Upper lobe of right lung (tissue), 1 donor: ENCODE measurements at regions not wholly inside any gene's neighbourhood (a gene's known extent, or its start where the extent isn't known, plus 50 kb on each side); places are given as distances from the start of the nearest gene placed in this dataset.
A peak's percentile ranks its signal among the peaks of the same experiment; 100 is the strongest.

Source experiments
- ATAC-seq: fragments of 200-7000 bp; cut with Tn5 transposase; one replicate; pipeline ENCODE4 v1.9.1; 2020; ENCODE audit warnings: mild to moderate bottlenecking, moderate library complexity
- DNase-seq: peaks from one replicate; pipeline ENCODE4 v3.0.0-alpha.2; 2020
- H3K27ac ChIP-seq: fragments of 200-600 bp; one replicate; pipeline ENCODE4 v1.8.0; 2022
- H3K27me3 ChIP-seq: fragments of 200-600 bp; one replicate; pipeline ENCODE4 v1.8.0; 2022; ENCODE audit warnings: mild to moderate bottlenecking
- H3K36me3 ChIP-seq: fragments of 200-600 bp; one replicate; pipeline ENCODE4 v1.8.0; 2022
- H3K4me1 ChIP-seq: fragments of 200-600 bp; one replicate; pipeline ENCODE4 v1.8.0; 2022
- H3K4me3 ChIP-seq: fragments of 200-600 bp; one replicate; pipeline ENCODE4 v1.8.0; 2022; ENCODE audit warnings: mild to moderate bottlenecking
- H3K9me3 ChIP-seq: fragments of 200-600 bp; one replicate; pipeline ENCODE4 v1.8.0; 2022
- CTCF ChIP-seq: fragments of 200-600 bp; IDR thresholded peaks from one replicate; pipeline ENCODE4 v1.8.0; 2022; ENCODE audit warnings: antibody characterized with exemption
- intact Hi-C: fragments of 100-400 bp; cut with DNase I; formaldehyde crosslinking; loops from one replicate; pipeline ENCODE4 v1.11.0; 2022
- donor health status: DM: no; HTN: yes; CAD: no; lungs with severe emphysema.

- no peak overlapping the region for H3K27ac ChIP-seq
- ATAC-seq (peak; percentile 12), DNase-seq (no peak)
- intact Hi-C loops = no loop called here
- no peak overlapping the region for H3K4me3 ChIP-seq
- H3K27me3 ChIP-seq = no peaks in the 10 kb centered on the region
- TF ChIP-seq CTCF = no peak
- no peaks in the 10 kb centered on the region for H3K36me3 ChIP-seq
- H3K4me1 ChIP-seq = no peaks in the 10 kb centered on the region
- no peaks in the 10 kb centered on the region for H3K9me3 ChIP-seq
These were observed 367.7 kb upstream of the MC4R start for GRCh38 chr18:60740313-60740712.

- no peak for ATAC-seq
- H3K9me3 ChIP-seq = no peaks in the 10 kb centered on the region
- no peak overlapping the region for H3K27ac ChIP-seq
- H3K4me1 ChIP-seq = no peaks in the 10 kb centered on the region
- no peaks in the 10 kb centered on the region for H3K36me3 ChIP-seq
- DNase-seq = no peak
- intact Hi-C loops = no loop called here
- H3K27me3 ChIP-seq = no peaks in the 10 kb centered on the region
- H3K4me3 ChIP-seq = no peak overlapping the region
- TF ChIP-seq CTCF = no peak
These were observed 373.9 kb upstream of the MC4R start for GRCh38 chr18:60746491-60746890.

DNA sequence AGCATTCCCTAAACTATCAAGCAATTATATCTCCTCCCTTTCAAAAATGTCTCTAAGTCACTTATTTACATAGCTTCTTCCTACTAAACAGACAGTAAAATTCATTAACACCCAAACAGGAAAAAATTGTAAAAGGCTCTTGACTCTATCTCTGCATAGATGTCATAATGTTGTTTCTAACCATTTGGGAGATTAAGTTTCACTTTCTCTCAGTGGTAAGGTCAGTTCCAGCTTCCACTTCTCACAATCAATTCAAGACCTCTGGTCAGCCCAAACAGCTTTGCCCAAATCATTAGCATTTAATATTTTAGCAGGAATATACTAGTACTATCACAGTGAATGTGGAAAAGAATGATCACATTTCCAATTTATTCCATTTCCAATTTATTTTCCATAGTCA lies 374.3 kb upstream of the MC4R start:
- Histone ChIP-seq H3K4me3 (no peak overlapping the region), H3K4me1 (no peaks in the 10 kb centered on the region), H3K27me3 (no peaks in the 10 kb centered on the region), H3K27ac (no peak overlapping the region), H3K9me3 (no peaks in the 10 kb centered on the region), H3K36me3 (no peaks in the 10 kb centered on the region)
- intact Hi-C loops = no loop called here
- ATAC-seq (no peak), DNase-seq (no peak)
- TF ChIP-seq CTCF = no peak

- Histone ChIP-seq H3K27me3 (no peaks in the 10 kb centered on the region), H3K4me1 (no peaks in the 10 kb centered on the region), H3K4me3 (no peak overlapping the region), H3K27ac (no peak overlapping the region), H3K36me3 (no peaks in the 10 kb centered on the region), H3K9me3 (no peaks in the 10 kb centered on the region)
- ATAC-seq (no peak), DNase-seq (no peak)
- intact Hi-C loops = no loop called here
- TF ChIP-seq CTCF = no peak
These were observed 381.2 kb upstream of the MC4R start for GRCh38 chr18:60753753-60754152.

GRCh38 chr18:60754413-60755009 lies 381.9 kb upstream of the MC4R start:
- no peak for TF ChIP-seq CTCF
- no peak for ATAC-seq

GRCh38 chr18:60755134-60755533 lies 382.6 kb upstream of the MC4R start:
- TF ChIP-seq CTCF = no peak
- no peak overlapping the region for H3K4me3 ChIP-seq
- H3K27me3 ChIP-seq = no peaks in the 10 kb centered on the region
- ATAC-seq (no peak), DNase-seq (no peak)
- no peaks in the 10 kb centered on the region for H3K9me3 ChIP-seq
- H3K4me1 ChIP-seq = no peaks in the 10 kb centered on the region
- H3K36me3 ChIP-seq = no peaks in the 10 kb centered on the region
- intact Hi-C loops = no loop called here
- no peak overlapping the region for H3K27ac ChIP-seq

More at GRCh38 chr18:60754413-60755009, 381.9 kb upstream of the MC4R start:
- H3K9me3 ChIP-seq = no peaks in the 10 kb centered on the region
- DNase-seq = no peak
- H3K4me3 ChIP-seq = no peak overlapping the region
- H3K36me3 ChIP-seq = no peaks in the 10 kb centered on the region
- H3K4me1 ChIP-seq = no peaks in the 10 kb centered on the region
- no peak overlapping the region for H3K27ac ChIP-seq
- no peaks in the 10 kb centered on the region for H3K27me3 ChIP-seq
- intact Hi-C loops = no loop called here
